Body of pancreas (tissue), 4 donors: ENCODE measurements at regions not wholly inside any gene's neighbourhood (a gene's known extent, or its start where the extent isn't known, plus 50 kb on each side); places are given as distances from the start of the nearest gene placed in this dataset.

ENCODE experiments used
- POLR2A ChIP-seq, 3 donors: fragments of 450-650 bp; IDR thresholded peaks; one replicate each; pipeline ENCODE4 v1.6.1; 2016; ENCODE audit warnings: antibody characterized with exemption in 3 of 3, mild to moderate bottlenecking in 2 of 3
- TF ChIP-seq, protein P1 (sequence below), 7 experiments: fragments of 450-650 bp in 4 of 7; fragments of 200-600 bp in 3 of 7; sonication (generic) in 3 of 7; IDR thresholded peaks; one replicate each; pipeline ENCODE4 v1.5.1; 2016 to 2019; ENCODE audit warnings: antibody characterized with exemption in 7 of 7

DNA sequence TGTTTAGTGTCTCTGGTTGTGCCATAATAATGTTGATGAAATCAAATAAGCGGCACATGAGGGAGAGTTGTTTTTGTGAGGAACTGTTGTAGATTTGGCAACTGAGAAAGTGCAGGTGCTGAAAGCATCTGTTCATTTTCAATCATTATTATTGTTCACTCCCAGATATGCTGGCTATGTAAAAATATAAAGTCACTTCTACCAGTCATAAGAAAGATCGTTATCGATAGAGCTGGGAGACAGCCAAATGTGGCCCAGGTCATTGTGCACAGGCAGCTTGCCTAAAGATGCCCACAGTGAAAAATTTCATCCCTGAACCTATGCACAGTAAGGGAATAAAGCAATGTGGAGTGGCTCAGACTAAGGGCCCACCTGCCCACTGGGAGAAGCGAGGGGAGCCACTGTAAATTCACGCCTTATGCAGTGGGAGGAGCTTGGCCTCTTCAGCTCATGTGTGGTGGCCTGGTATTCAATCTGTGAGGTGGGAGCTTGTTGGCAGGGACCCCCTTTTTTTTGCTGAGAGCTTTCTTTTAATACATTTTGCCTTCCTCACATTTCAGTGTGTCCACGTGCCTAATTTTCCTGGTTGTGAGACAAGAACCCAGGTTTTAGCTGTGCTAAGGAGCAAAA, 1490.8 kb upstream of the TMEM132C start:
- TF ChIP-seq POLR2A (IDR thresholded peaks at IDR 0.05) = no peak
- TF ChIP-seq, protein P1, sequence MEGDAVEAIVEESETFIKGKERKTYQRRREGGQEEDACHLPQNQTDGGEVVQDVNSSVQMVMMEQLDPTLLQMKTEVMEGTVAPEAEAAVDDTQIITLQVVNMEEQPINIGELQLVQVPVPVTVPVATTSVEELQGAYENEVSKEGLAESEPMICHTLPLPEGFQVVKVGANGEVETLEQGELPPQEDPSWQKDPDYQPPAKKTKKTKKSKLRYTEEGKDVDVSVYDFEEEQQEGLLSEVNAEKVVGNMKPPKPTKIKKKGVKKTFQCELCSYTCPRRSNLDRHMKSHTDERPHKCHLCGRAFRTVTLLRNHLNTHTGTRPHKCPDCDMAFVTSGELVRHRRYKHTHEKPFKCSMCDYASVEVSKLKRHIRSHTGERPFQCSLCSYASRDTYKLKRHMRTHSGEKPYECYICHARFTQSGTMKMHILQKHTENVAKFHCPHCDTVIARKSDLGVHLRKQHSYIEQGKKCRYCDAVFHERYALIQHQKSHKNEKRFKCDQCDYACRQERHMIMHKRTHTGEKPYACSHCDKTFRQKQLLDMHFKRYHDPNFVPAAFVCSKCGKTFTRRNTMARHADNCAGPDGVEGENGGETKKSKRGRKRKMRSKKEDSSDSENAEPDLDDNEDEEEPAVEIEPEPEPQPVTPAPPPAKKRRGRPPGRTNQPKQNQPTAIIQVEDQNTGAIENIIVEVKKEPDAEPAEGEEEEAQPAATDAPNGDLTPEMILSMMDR (IDR thresholded peaks at IDR 0.05) = no peak
